ENCODE measurements at regions not wholly inside any gene's neighbourhood (a gene's known extent, or its start where the extent isn't known, plus 50 kb on each side); places are given as distances from the start of the nearest gene placed in this dataset.

DNA sequence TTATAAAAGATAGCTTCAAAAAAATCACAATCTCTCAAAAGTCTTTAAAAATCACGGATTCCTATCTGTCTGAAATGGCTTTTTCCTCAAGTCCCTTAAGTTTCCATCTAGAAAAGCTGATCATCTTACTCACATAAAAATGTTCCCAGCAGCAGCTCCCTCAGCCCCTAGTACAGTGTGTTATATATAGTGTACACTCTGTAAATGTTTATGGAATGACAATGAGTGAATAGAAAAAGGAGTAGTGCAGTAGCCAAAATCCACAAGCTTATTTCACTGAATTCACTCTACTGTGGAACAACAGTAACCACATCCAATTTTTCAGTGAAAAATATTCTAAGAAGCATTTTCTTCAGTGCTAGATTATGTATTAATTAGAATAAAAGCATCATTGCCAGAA lies 609.4 kb downstream of the DTWD2 start:
- Histone ChIP-seq H2AFZ (ENCODE audit: low read depth, low read length) (no peak overlapping the region), H3K4me2 (ENCODE audit: low read length) (no peak overlapping the region), H3K36me3 (replicated peaks; ENCODE audit: low read depth, low read length) (no peaks in the 10 kb centered on the region), H3K9ac (ENCODE audit: low read length) (no peak overlapping the region), H4K20me1 (ENCODE audit: insufficient read depth, low read length) (no peaks in the 10 kb centered on the region), H3K4me3 (ENCODE audit: low read length) (no peak overlapping the region), H3K27me3 (ENCODE audit: low read depth, low read length) (no peaks in the 10 kb centered on the region), H3K79me2 (ENCODE audit: low read length) (no peaks in the 10 kb centered on the region), H3K27ac (ENCODE audit: low read length) (no peak overlapping the region), H3K4me1 (ENCODE audit: low read length) (no peaks in the 10 kb centered on the region), H3K9me3 (ENCODE audit: insufficient read depth, low read length) (no peaks in the 10 kb centered on the region)
- TF ChIP-seq EZH2phosphoT487 (IDR thresholded peaks at IDR 0.05; ENCODE audit: low read depth) (no peak), CTCF (IDR thresholded peaks at IDR 0.05; ENCODE audit: low read depth, low read length) (no peak)

- TF ChIP-seq CTCF (IDR thresholded peaks at IDR 0.05; ENCODE audit: low read depth, low read length) (no peak), EZH2phosphoT487 (IDR thresholded peaks at IDR 0.05; ENCODE audit: low read depth) (no peak)
- Histone ChIP-seq H3K79me2 (ENCODE audit: low read length) (no peaks in the 10 kb centered on the region), H3K4me2 (ENCODE audit: low read length) (no peak overlapping the region), H3K9ac (ENCODE audit: low read length) (no peak overlapping the region), H3K9me3 (ENCODE audit: insufficient read depth, low read length) (no peaks in the 10 kb centered on the region), H3K27me3 (ENCODE audit: low read depth, low read length) (no peaks in the 10 kb centered on the region), H4K20me1 (ENCODE audit: insufficient read depth, low read length) (no peaks in the 10 kb centered on the region), H3K4me1 (ENCODE audit: low read length) (no peaks in the 10 kb centered on the region), H3K36me3 (replicated peaks; ENCODE audit: low read depth, low read length) (no peaks in the 10 kb centered on the region), H3K4me3 (ENCODE audit: low read length) (no peak overlapping the region), H2AFZ (ENCODE audit: low read depth, low read length) (no peak overlapping the region), H3K27ac (ENCODE audit: low read length) (no peak overlapping the region)
Observed at GRCh38 chr5:118377420-118377819, 610.9 kb downstream of the DTWD2 start.

DNA sequence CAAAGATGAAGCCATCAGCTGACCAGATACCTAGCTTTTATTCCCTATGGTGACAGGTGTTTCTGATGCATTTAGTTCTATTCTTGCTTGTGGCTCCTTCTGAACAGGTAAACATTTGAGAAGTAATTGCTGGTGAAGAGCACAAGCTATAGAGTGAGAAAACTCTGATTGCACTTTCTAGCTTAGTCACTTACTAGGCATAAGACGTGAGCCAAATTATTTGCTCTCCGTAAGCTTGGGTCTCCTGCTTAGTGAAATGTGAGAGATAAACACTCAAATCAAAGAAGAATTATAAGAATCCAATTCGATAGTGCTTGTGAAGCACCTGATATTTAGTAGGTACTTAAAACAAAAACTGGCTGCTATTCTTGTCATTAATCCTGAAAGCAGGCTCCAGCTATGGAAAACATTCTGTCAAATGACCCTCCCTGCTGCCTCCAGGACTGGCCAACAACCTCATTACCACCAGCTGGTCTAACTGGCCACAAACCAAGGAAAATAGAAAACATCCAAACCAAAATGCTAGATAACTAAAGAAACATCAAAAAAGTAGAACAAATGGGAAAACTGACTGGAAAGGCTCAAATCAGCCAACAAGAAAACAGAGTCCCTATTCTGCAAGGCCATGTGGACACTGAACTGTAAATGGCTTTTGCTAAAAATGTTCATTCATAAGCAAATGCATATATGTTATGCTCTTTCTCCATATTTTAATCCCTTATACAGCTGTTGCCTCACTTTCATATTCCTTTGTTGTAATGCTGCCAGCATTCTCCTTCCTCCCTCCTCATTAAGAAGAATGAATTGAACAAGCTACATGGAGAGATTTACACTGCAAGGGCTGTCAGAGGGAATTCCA lies 616.1 kb downstream of the DTWD2 start:
- H3K4me2 ChIP-seq (ENCODE audit: low read length), result no peak overlapping the region
- no peaks in the 10 kb centered on the region for H3K27me3 ChIP-seq (ENCODE audit: low read depth, low read length)
- H3K9me3 ChIP-seq (ENCODE audit: insufficient read depth, low read length), result no peaks in the 10 kb centered on the region
- no peaks in the 10 kb centered on the region for H4K20me1 ChIP-seq (ENCODE audit: insufficient read depth, low read length)
- H3K27ac ChIP-seq (ENCODE audit: low read length), result no peak overlapping the region
- H3K4me3 ChIP-seq (ENCODE audit: low read length), result no peak overlapping the region
- H3K9ac ChIP-seq (ENCODE audit: low read length), result no peak overlapping the region
- TF ChIP-seq EZH2phosphoT487 (IDR thresholded peaks at IDR 0.05; ENCODE audit: low read depth) (no peak), CTCF (IDR thresholded peaks at IDR 0.05; ENCODE audit: low read depth, low read length) (no peak)
- H3K4me1 ChIP-seq (ENCODE audit: low read length), result no peaks in the 10 kb centered on the region
- no peaks in the 10 kb centered on the region for H3K79me2 ChIP-seq (ENCODE audit: low read length)
- H2AFZ ChIP-seq (ENCODE audit: low read depth, low read length), result no peak overlapping the region
- H3K36me3 ChIP-seq (replicated peaks; ENCODE audit: low read depth, low read length), result no peaks in the 10 kb centered on the region

- Histone ChIP-seq H3K36me3 (replicated peaks; ENCODE audit: low read depth, low read length) (no peaks in the 10 kb centered on the region), H3K4me1 (ENCODE audit: low read length) (no peaks in the 10 kb centered on the region), H4K20me1 (ENCODE audit: insufficient read depth, low read length) (no peaks in the 10 kb centered on the region), H3K27me3 (ENCODE audit: low read depth, low read length) (no peaks in the 10 kb centered on the region), H3K4me2 (ENCODE audit: low read length) (no peak overlapping the region), H3K27ac (ENCODE audit: low read length) (no peak overlapping the region), H3K4me3 (ENCODE audit: low read length) (no peak overlapping the region), H3K9me3 (ENCODE audit: insufficient read depth, low read length) (no peaks in the 10 kb centered on the region), H3K79me2 (ENCODE audit: low read length) (no peaks in the 10 kb centered on the region), H3K9ac (ENCODE audit: low read length) (no peak overlapping the region), H2AFZ (ENCODE audit: low read depth, low read length) (no peak overlapping the region)
- TF ChIP-seq EZH2phosphoT487 (IDR thresholded peaks at IDR 0.05; ENCODE audit: low read depth) (no peak), CTCF (IDR thresholded peaks at IDR 0.05; ENCODE audit: low read depth, low read length) (no peak)
Observed at GRCh38 chr5:118366429-118366828, 621.9 kb downstream of the DTWD2 start.

Measured in OCI-LY3 (cell line).